A549 (cell line): ENCODE measurements at regions not wholly inside any gene's neighbourhood (a gene's known extent, or its start where the extent isn't known, plus 50 kb on each side); places are given as distances from the start of the nearest gene placed in this dataset.

ENCODE experiments used
- CTCF ChIP-seq: fragments of >200 bp; sonication (Bioruptor Twin); formaldehyde crosslinking; IDR thresholded peaks from 3 replicates; pipeline ENCODE4 v1.5.1; 2016
- HOXA7 ChIP-seq: fragments of 250-450 bp; sonication (Bioruptor Pico); IDR thresholded peaks from 2 replicates; pipeline ENCODE4 v1.5.0; 2020; ENCODE audit warnings: mild to moderate bottlenecking, moderate library complexity
- NR3C1 ChIP-seq: fragments of >200 bp; sonication (Bioruptor Twin); formaldehyde crosslinking; IDR thresholded peaks from 3 replicates; pipeline ENCODE4 v1.6.1; 2017

GRCh38 chr13:38135592-38135991, 214.1 kb upstream of the UFM1 start:
- TF ChIP-seq CTCF: no peak
- TF ChIP-seq HOXA7 (CRISPR knock-in tag): no peak
- no peak for TF ChIP-seq NR3C1
